Fibroblast of lung (primary cell): ENCODE measurements at regions not wholly inside any gene's neighbourhood (a gene's known extent, or its start where the extent isn't known, plus 50 kb on each side); places are given as distances from the start of the nearest gene placed in this dataset.

Source experiments
- DNase-seq, 2 donors: peaks; one replicate each; pipeline versions ENCODE4 v3.0.0 to v3.0.0-alpha.2; 2010; ENCODE audit warnings: low read depth in 2 of 2
- H2AFZ ChIP-seq: 2 replicates; pipeline ENCODE4 v1.5.1; 2012; ENCODE audit warnings: low read length, control low read depth, inconsistent platforms
- H3K27ac ChIP-seq: 2 replicates; pipeline ENCODE4 v1.5.1; 2011; ENCODE audit warnings: low read length, control low read depth; ENCODE audit not compliant: insufficient read depth
- H3K27me3 ChIP-seq: 2 replicates; pipeline ENCODE4 v1.5.1; 2011; ENCODE audit warnings: mild to moderate bottlenecking, low read length; ENCODE audit not compliant: control insufficient read depth, insufficient read depth
- H3K36me3 ChIP-seq: 2 replicates; pipeline ENCODE4 v1.5.1; 2011; ENCODE audit warnings: low read length; ENCODE audit not compliant: control insufficient read depth, insufficient read depth
- H3K4me1 ChIP-seq: 2 replicates; pipeline ENCODE4 v1.5.1; 2011; ENCODE audit warnings: low read length; ENCODE audit not compliant: control insufficient read depth, insufficient read depth; ENCODE audit errors: extremely low read depth
- H3K4me2 ChIP-seq: 2 replicates; pipeline ENCODE4 v1.5.1; 2011; ENCODE audit warnings: low read length, control low read depth; ENCODE audit not compliant: insufficient read depth; ENCODE audit errors: extremely low read depth
- H3K4me3 ChIP-seq, 4 experiments: fragments of 200-600 bp in 1 of 4; sonication (generic) in 1 of 4; replicated peaks in 1 of 4; 2 replicates each; pipeline ENCODE4 v1.5.1; 2011 to 2016; ENCODE audit warnings: low read length in 4 of 4, low read depth in 3 of 4, mild to moderate bottlenecking in 3 of 4, control low read depth in 2 of 4, inconsistent platforms in 1 of 4, mixed read lengths in 1 of 4; ENCODE audit not compliant: insufficient read depth in 1 of 4; ENCODE audit errors: control extremely low read depth in 1 of 4
- H3K79me2 ChIP-seq: 2 replicates; pipeline ENCODE4 v1.5.1; 2012; ENCODE audit warnings: mild to moderate bottlenecking, low read length, inconsistent platforms; ENCODE audit not compliant: control insufficient read depth, insufficient read depth
- H3K9ac ChIP-seq: 2 replicates; pipeline ENCODE4 v1.5.1; 2011; ENCODE audit warnings: mild to moderate bottlenecking, low read length, control low read depth; ENCODE audit not compliant: insufficient read depth
- H3K9me3 ChIP-seq: 2 replicates; pipeline ENCODE4 v1.5.1; 2012; ENCODE audit warnings: low read depth, low read length; ENCODE audit not compliant: control insufficient read depth, insufficient read depth
- H4K20me1 ChIP-seq: 2 replicates; pipeline ENCODE4 v1.5.1; 2011; ENCODE audit warnings: low read length; ENCODE audit not compliant: control insufficient read depth, insufficient read depth; ENCODE audit errors: extremely low read depth
- EZH2 ChIP-seq: IDR thresholded peaks from 2 replicates; pipeline ENCODE4 v1.5.1; 2012; ENCODE audit warnings: low read length, control low read depth, mild to moderate bottlenecking; ENCODE audit errors: missing control alignments
- TF ChIP-seq, protein P1 (sequence below), 2 donors: IDR thresholded peaks in 1 of 2; conservative IDR thresholded peaks in 1 of 2; 1 replicate in 1 of 2; 2 replicates in 1 of 2; pipeline ENCODE4 v1.5.1; 2011 to 2012; ENCODE audit warnings: low read length in 2 of 2, control low read depth in 1 of 2, inconsistent platforms in 1 of 2, low read depth in 1 of 2, mild to moderate bottlenecking in 1 of 2

DNA sequence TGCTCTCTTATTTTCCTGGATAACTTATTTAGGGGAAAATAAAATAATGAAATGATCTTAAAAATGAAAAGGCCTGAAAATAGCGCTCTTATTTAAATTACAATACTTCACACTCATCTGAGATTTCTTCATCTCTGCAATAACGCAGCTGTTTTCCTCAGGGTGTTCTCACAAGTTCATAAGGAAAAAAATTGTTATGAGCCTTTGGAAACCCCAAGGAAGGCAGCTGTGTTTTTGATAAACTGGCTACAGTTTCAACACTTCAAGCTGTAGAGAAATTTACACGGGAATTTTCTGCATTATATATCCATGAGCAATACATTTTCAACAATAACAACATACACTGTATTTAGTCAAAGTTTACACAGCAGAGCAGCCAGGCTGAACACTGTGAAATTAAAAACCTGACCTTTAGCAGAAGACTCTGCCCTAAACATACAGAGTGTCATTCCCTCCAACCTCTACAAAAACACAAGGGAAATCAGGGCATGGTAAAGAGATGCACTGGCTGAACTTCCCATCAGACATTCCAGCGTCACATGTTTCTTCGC is 959.6 kb downstream of the SLC4A3 start:
- Histone ChIP-seq H3K4me2 (no peak overlapping the region), H4K20me1 (no peaks in the 10 kb centered on the region), H2AFZ (no peak overlapping the region), H3K27ac (no peak overlapping the region), H3K9ac (no peak overlapping the region), H3K36me3 (no peaks in the 10 kb centered on the region), H3K79me2 (no peaks in the 10 kb centered on the region), H3K9me3 (no peaks in the 10 kb centered on the region), H3K27me3 (no peaks in the 10 kb centered on the region), H3K4me1 (no peaks in the 10 kb centered on the region), H3K4me3 (no peak overlapping the region)
- peak in 1 of 2 donors; percentile 63 for DNase-seq
- no peak for TF ChIP-seq EZH2
- TF ChIP-seq, protein P1, sequence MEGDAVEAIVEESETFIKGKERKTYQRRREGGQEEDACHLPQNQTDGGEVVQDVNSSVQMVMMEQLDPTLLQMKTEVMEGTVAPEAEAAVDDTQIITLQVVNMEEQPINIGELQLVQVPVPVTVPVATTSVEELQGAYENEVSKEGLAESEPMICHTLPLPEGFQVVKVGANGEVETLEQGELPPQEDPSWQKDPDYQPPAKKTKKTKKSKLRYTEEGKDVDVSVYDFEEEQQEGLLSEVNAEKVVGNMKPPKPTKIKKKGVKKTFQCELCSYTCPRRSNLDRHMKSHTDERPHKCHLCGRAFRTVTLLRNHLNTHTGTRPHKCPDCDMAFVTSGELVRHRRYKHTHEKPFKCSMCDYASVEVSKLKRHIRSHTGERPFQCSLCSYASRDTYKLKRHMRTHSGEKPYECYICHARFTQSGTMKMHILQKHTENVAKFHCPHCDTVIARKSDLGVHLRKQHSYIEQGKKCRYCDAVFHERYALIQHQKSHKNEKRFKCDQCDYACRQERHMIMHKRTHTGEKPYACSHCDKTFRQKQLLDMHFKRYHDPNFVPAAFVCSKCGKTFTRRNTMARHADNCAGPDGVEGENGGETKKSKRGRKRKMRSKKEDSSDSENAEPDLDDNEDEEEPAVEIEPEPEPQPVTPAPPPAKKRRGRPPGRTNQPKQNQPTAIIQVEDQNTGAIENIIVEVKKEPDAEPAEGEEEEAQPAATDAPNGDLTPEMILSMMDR (conservative IDR thresholded peaks at IDR 0.05 in 1 of 2, IDR thresholded peaks at IDR 0.05 in 1 of 2; ENCODE audit: low read depth in 1 of 2, low read length in 2 of 2) = no peak

DNA sequence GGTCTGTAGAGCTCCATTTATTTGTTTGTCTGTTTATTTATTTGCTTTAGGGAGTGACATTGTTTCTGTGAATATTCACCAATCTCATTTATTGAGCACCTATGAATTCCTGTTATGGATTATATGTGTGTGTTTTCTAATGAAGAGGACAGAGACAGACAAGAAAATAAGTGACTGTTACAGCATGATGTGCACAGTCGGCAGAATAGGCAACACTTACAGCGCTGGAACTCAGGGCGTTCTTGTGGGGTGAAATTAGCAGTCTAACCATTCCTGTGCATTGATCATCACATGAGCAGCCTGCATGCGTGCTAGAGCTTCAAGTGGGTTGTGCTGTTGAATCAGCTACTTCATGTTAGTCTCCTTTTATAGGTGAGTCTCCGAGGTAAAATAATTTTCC is 960.7 kb downstream of the SLC4A3 start:
- H3K9ac ChIP-seq = no peak overlapping the region
- H3K4me3 ChIP-seq = no peak overlapping the region
- no peaks in the 10 kb centered on the region for H3K36me3 ChIP-seq
- no peak for DNase-seq
- no peaks in the 10 kb centered on the region for H3K79me2 ChIP-seq
- no peaks in the 10 kb centered on the region for H3K27me3 ChIP-seq
- no peaks in the 10 kb centered on the region for H4K20me1 ChIP-seq
- no peak overlapping the region for H2AFZ ChIP-seq
- no peaks in the 10 kb centered on the region for H3K4me1 ChIP-seq
- no peak overlapping the region for H3K27ac ChIP-seq
- TF ChIP-seq, protein P1 (conservative IDR thresholded peaks at IDR 0.05 in 1 of 2, IDR thresholded peaks at IDR 0.05 in 1 of 2; ENCODE audit: low read depth in 1 of 2, low read length in 2 of 2) = no peak
- TF ChIP-seq EZH2 = no peak
- H3K9me3 ChIP-seq = no peaks in the 10 kb centered on the region
- H3K4me2 ChIP-seq = no peak overlapping the region

DNA sequence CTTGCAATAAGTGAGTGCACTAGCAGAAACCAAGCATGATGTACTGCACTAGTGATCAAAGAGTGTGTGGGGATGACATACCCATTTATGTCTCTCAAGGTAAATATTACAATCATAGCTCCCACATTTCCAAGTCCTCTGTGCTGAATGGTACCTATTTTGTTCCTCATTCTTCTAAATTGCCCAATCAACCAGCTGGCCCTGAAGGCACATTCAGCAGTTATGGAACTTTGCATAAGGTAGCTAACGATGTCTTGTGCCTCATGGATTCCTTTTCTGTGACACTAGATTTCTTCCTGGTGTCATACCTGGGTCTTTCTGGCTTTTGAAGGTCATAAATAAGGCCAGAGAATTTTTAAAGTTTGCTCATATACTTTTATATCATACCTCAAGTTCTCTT is 963.0 kb downstream of the SLC4A3 start:
- no peaks in the 10 kb centered on the region for H3K79me2 ChIP-seq
- no peak overlapping the region for H3K27ac ChIP-seq
- H3K27me3 ChIP-seq = no peaks in the 10 kb centered on the region
- no peaks in the 10 kb centered on the region for H3K9me3 ChIP-seq
- H3K4me2 ChIP-seq = no peak overlapping the region
- no peaks in the 10 kb centered on the region for H3K4me1 ChIP-seq
- no peak for TF ChIP-seq EZH2
- TF ChIP-seq, protein P1 (conservative IDR thresholded peaks at IDR 0.05 in 1 of 2, IDR thresholded peaks at IDR 0.05 in 1 of 2; ENCODE audit: low read depth in 1 of 2, low read length in 2 of 2) = no peak
- H3K4me3 ChIP-seq = no peak overlapping the region
- no peaks in the 10 kb centered on the region for H3K36me3 ChIP-seq
- no peak overlapping the region for H3K9ac ChIP-seq
- no peaks in the 10 kb centered on the region for H4K20me1 ChIP-seq
- H2AFZ ChIP-seq = no peak overlapping the region
- no peak for DNase-seq
